Esophagus muscularis mucosa (tissue), 4 donors: ENCODE measurements at regions not wholly inside any gene's neighbourhood (a gene's known extent, or its start where the extent isn't known, plus 50 kb on each side); places are given as distances from the start of the nearest gene placed in this dataset.

ENCODE experiments used
- DNase-seq: peaks from one replicate; pipeline ENCODE4 v3.0.0-alpha.2; 2017; ENCODE audit errors: extremely low spot score
- H3K27ac ChIP-seq, 4 donors: fragments of 200-600 bp; sonication (generic); replicated peaks in 1 of 4; 1 replicate in 3 of 4; 2 replicates in 1 of 4; pipeline ENCODE4 v1.5.1; 2016 to 2019; ENCODE audit warnings: mild to moderate bottlenecking in 1 of 4
- H3K27me3 ChIP-seq, 4 donors: fragments of 200-600 bp; sonication (generic); one replicate each; pipeline versions ENCODE4 v1.5.1 to v1.6.0; 2016 to 2019
- H3K36me3 ChIP-seq, 4 donors: fragments of 200-600 bp; sonication (generic); one replicate each; pipeline ENCODE4 v1.5.1; 2016 to 2019
- H3K4me1 ChIP-seq, 4 donors: fragments of 200-600 bp; sonication (generic); one replicate each; pipeline ENCODE4 v1.5.1; 2016 to 2019
- H3K4me3 ChIP-seq, 4 donors: fragments of 200-600 bp; sonication (generic); 1 replicate in 2 of 4; 2 replicates in 2 of 4; pipeline ENCODE4 v1.5.1; 2016 to 2019; ENCODE audit warnings: mild to moderate bottlenecking in 4 of 4, moderate library complexity in 1 of 4
- H3K9me3 ChIP-seq, 4 donors: fragments of 200-600 bp; sonication (generic); 1 replicate in 3 of 4; 2 replicates in 1 of 4; pipeline ENCODE4 v1.5.1; 2016 to 2019
- EP300 ChIP-seq: sonication (generic); formaldehyde crosslinking; IDR thresholded peaks from one replicate; pipeline ENCODE4 v1.6.1; 2017; ENCODE audit warnings: antibody characterized with exemption
- POLR2A ChIP-seq: fragments of 450-650 bp; IDR thresholded peaks from one replicate; pipeline ENCODE4 v1.6.1; 2017; ENCODE audit warnings: antibody characterized with exemption, moderate library complexity, mild to moderate bottlenecking, low read depth
- POLR2AphosphoS5 ChIP-seq, 2 donors: sonication (generic); formaldehyde crosslinking; IDR thresholded peaks; one replicate each; pipeline ENCODE4 v1.6.1; 2017; ENCODE audit warnings: antibody characterized with exemption in 2 of 2
- WGBS: methylation state at CpG from one replicate; pipeline ENCODE4 v1.1.5; 2018; 5-methylcytosine and 5-hydroxymethylcytosine counted together
- intact Hi-C: fragments of 100-400 bp; cut with DNase I; formaldehyde crosslinking; loops from one replicate; pipeline ENCODE4 v1.15.1; 2023
- TF ChIP-seq, protein P1 (sequence below), 3 experiments: fragments of 200-600 bp in 2 of 3; fragments of 450-650 bp in 1 of 3; sonication (generic) in 2 of 3; IDR thresholded peaks; one replicate each; pipeline ENCODE4 v1.5.1; 2017 to 2019; ENCODE audit warnings: antibody characterized with exemption in 3 of 3, mild to moderate bottlenecking in 2 of 3, moderate library complexity in 1 of 3

GRCh38 chr17:79541056-79541850, 69.6 kb downstream of the RBFOX3 start:
- Histone ChIP-seq H3K36me3 (no peaks in the 10 kb centered on the region), H3K9me3 (no peaks in the 10 kb centered on the region), H3K4me3 (no peak overlapping the region), H3K27me3 (peaks cover 0 to 31% (median 0%) of the 10 kb centered on the region in 4 donors), H3K27ac (no peak overlapping the region), H3K4me1 (peaks cover 0 to 4% (median 0%) of the 10 kb centered on the region in 4 donors)
- WGBS = 82% methylated on average over 15 of the region's 15 CpGs
- DNase-seq = no peak
- TF ChIP-seq EP300 (no peak), POLR2A (no peak), POLR2AphosphoS5 (IDR thresholded peaks at IDR 0.05) (no peak)
- TF ChIP-seq, protein P1, sequence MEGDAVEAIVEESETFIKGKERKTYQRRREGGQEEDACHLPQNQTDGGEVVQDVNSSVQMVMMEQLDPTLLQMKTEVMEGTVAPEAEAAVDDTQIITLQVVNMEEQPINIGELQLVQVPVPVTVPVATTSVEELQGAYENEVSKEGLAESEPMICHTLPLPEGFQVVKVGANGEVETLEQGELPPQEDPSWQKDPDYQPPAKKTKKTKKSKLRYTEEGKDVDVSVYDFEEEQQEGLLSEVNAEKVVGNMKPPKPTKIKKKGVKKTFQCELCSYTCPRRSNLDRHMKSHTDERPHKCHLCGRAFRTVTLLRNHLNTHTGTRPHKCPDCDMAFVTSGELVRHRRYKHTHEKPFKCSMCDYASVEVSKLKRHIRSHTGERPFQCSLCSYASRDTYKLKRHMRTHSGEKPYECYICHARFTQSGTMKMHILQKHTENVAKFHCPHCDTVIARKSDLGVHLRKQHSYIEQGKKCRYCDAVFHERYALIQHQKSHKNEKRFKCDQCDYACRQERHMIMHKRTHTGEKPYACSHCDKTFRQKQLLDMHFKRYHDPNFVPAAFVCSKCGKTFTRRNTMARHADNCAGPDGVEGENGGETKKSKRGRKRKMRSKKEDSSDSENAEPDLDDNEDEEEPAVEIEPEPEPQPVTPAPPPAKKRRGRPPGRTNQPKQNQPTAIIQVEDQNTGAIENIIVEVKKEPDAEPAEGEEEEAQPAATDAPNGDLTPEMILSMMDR (IDR thresholded peaks at IDR 0.05) = no peak
- intact Hi-C loops = no loop called here

- Histone ChIP-seq H3K36me3 (no peaks in the 10 kb centered on the region), H3K4me1 (peaks cover 0 to 4% (median 0%) of the 10 kb centered on the region in 4 donors), H3K4me3 (no peak overlapping the region), H3K27ac (no peak overlapping the region), H3K9me3 (no peaks in the 10 kb centered on the region), H3K27me3 (peaks cover 0 to 24% (median 0%) of the 10 kb centered on the region in 4 donors)
- intact Hi-C loops = no loop called here
- TF ChIP-seq POLR2AphosphoS5 (IDR thresholded peaks at IDR 0.05) = no peak
- no peak for TF ChIP-seq POLR2A
- no peak for TF ChIP-seq EP300
- TF ChIP-seq, protein P1 (IDR thresholded peaks at IDR 0.05) = no peak
- no peak for DNase-seq
- WGBS = 78% methylated on average over 21 of the region's 25 CpGs
These were observed 70.7 kb downstream of the RBFOX3 start for GRCh38 chr17:79539944-79540705.

- Histone ChIP-seq H3K36me3 (no peaks in the 10 kb centered on the region), H3K27me3 (peaks cover 0 to 12% (median 0%) of the 10 kb centered on the region in 4 donors), H3K4me3 (no peak overlapping the region), H3K9me3 (no peaks in the 10 kb centered on the region), H3K4me1 (peaks cover 0 to under 1% (median 0%) of the 10 kb centered on the region in 4 donors), H3K27ac (no peak overlapping the region)
- DNase-seq = no peak
- TF ChIP-seq, protein P1 (IDR thresholded peaks at IDR 0.05) = no peak
- TF ChIP-seq POLR2A (no peak), POLR2AphosphoS5 (IDR thresholded peaks at IDR 0.05) (no peak), EP300 (no peak)
- WGBS = 100% methylated on average over 3 of the region's 6 CpGs
- intact Hi-C loops = no loop called here
These were observed 72.6 kb downstream of the RBFOX3 start for GRCh38 chr17:79538291-79538690.

GRCh38 chr17:79537686-79538085, 73.2 kb downstream of the RBFOX3 start:
- Histone ChIP-seq H3K4me1 (no peaks in the 10 kb centered on the region), H3K27me3 (peaks cover 0 to 12% (median 0%) of the 10 kb centered on the region in 4 donors), H3K4me3 (no peak overlapping the region), H3K9me3 (no peaks in the 10 kb centered on the region), H3K36me3 (no peaks in the 10 kb centered on the region), H3K27ac (no peak overlapping the region)
- no peak for TF ChIP-seq POLR2A
- TF ChIP-seq POLR2AphosphoS5 (IDR thresholded peaks at IDR 0.05) = no peak
- TF ChIP-seq EP300 = no peak
- TF ChIP-seq, protein P1 (IDR thresholded peaks at IDR 0.05) = no peak
- DNase-seq = no peak
- intact Hi-C loops = no loop called here
- WGBS = 81% methylated on average over 4 of the region's 4 CpGs
